Activated CD4-positive, alpha-beta T cell treated with anti-CD3 and anti-CD28 coated beads, Interleukin-2, amount 10 ng/mL, durations not matched to agents 7 days and 5 days (primary cell): ENCODE measurements at regions not wholly inside any gene's neighbourhood (a gene's known extent, or its start where the extent isn't known, plus 50 kb on each side); places are given as distances from the start of the nearest gene placed in this dataset.

Experiments used
- CTCF ChIA-PET: fragments of 350-600 bp; sonication (Branson Sonifier 250); formaldehyde crosslinking; loops from one replicate; lab custom pipeline; 2021; ENCODE audit warnings: antibody characterized with exemption; lab: Charles Lee
- POLR2A ChIA-PET: fragments of 350-600 bp; sonication (Branson Sonifier 250); formaldehyde crosslinking; loops from one replicate; lab custom pipeline; 2021; ENCODE audit warnings: antibody characterized with exemption; lab: Charles Lee
- DNase-seq: peaks from one replicate; pipeline ENCODE4 v3.0.0-alpha.2; 2020
- H3K27ac Mint-ChIP-seq: one replicate; pipeline ENCODE4 v1.8.0; 2021; ENCODE audit warnings: mild to moderate bottlenecking, moderate library complexity, mixed read lengths
- H3K27me3 Mint-ChIP-seq: one replicate; pipeline ENCODE4 v1.8.0; 2021; ENCODE audit warnings: mixed read lengths
- H3K36me3 Mint-ChIP-seq: one replicate; pipeline ENCODE4 v1.8.0; 2021; ENCODE audit warnings: low read depth, mixed read lengths
- H3K4me1 Mint-ChIP-seq: one replicate; pipeline ENCODE4 v1.8.0; 2021; ENCODE audit warnings: mixed read lengths
- H3K4me3 Mint-ChIP-seq: one replicate; pipeline ENCODE4 v1.8.0; 2021; ENCODE audit warnings: mild to moderate bottlenecking, moderate library complexity, mixed read lengths
- H3K9me3 Mint-ChIP-seq: one replicate; pipeline ENCODE4 v1.8.0; 2021; ENCODE audit warnings: mixed read lengths

DNA sequence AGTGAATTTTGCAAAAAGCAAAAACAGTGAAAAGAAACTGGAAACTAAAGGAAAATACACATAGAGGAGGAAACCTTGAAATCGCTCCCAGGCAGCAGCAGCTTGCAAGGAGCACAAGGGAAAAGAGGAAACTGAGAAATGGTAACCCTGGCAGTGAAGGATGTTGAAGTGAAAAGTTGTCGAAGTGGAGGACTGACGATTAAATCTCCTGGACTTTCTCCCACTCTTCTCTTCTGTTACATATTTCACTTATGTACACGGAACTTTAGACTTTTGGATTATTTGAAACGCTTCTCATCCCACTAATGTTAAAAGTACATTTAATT is 388.8 kb upstream of the USP15 start:
- peaks cover 2% of the 10 kb centered on the region for H3K9me3 Mint-ChIP-seq
- ChIA-PET CTCF (no interaction called here), POLR2A (no interaction called here)
- DNase-seq = no peak
- H3K27ac Mint-ChIP-seq = no peak overlapping the region
- H3K27me3 Mint-ChIP-seq = peaks cover 11% of the 10 kb centered on the region
- H3K4me1 Mint-ChIP-seq = peaks cover 2% of the 10 kb centered on the region
- H3K4me3 Mint-ChIP-seq = no peak overlapping the region
- no peaks in the 10 kb centered on the region for H3K36me3 Mint-ChIP-seq

GRCh38 chr12:61879229-61879628 is 381.0 kb upstream of the USP15 start:
- H3K27me3 Mint-ChIP-seq = peaks cover 11% of the 10 kb centered on the region

DNA sequence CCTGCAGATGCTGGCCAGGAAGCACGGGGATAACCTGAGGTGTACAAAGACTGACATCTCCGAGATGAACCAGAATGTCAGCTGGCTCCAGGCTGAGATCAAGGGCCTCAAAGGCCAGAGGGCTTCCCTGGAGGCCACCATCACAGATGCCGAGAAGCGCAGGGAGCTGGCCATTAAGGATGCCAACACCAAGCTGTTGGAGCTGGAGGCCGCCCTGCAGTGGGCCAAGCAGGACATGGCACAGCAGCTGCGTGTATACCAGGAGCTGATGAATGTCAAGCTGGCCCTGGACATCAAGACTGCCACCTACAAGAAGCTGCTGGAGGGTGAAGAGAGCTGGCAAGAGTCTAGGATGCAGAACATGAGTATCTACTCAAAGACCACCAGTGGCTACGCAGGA is 380.0 kb upstream of the USP15 start:
- H3K4me1 Mint-ChIP-seq = no peaks in the 10 kb centered on the region
- H3K27me3 Mint-ChIP-seq = peaks cover 4% of the 10 kb centered on the region
- H3K9me3 Mint-ChIP-seq = no peaks in the 10 kb centered on the region
- CTCF ChIA-PET = no interaction called here
- H3K4me3 Mint-ChIP-seq = no peak overlapping the region
- H3K27ac Mint-ChIP-seq = no peak overlapping the region
- no peak for DNase-seq
- H3K36me3 Mint-ChIP-seq = no peaks in the 10 kb centered on the region
- POLR2A ChIA-PET = no interaction called here

More at GRCh38 chr12:61879229-61879628, 381.0 kb upstream of the USP15 start:
- H3K36me3 Mint-ChIP-seq = no peaks in the 10 kb centered on the region
- H3K4me3 Mint-ChIP-seq = no peak overlapping the region
- H3K27ac Mint-ChIP-seq = no peak overlapping the region
- POLR2A ChIA-PET = no interaction called here
- no peaks in the 10 kb centered on the region for H3K9me3 Mint-ChIP-seq
- CTCF ChIA-PET = no interaction called here
- DNase-seq = no peak
- no peaks in the 10 kb centered on the region for H3K4me1 Mint-ChIP-seq

GRCh38 chr12:61891632-61892031 is 368.6 kb upstream of the USP15 start:
- ChIA-PET POLR2A (no interaction called here), CTCF (no interaction called here)
- no peak overlapping the region for H3K27ac Mint-ChIP-seq
- H3K4me3 Mint-ChIP-seq = no peak overlapping the region
- no peak for DNase-seq
- H3K27me3 Mint-ChIP-seq = no peaks in the 10 kb centered on the region
- no peaks in the 10 kb centered on the region for H3K9me3 Mint-ChIP-seq
- H3K4me1 Mint-ChIP-seq = no peaks in the 10 kb centered on the region
- no peaks in the 10 kb centered on the region for H3K36me3 Mint-ChIP-seq

GRCh38 chr12:61894168-61894567 is 366.0 kb upstream of the USP15 start:
- CTCF ChIA-PET = no interaction called here
- Mint-ChIP-seq H3K27ac (no peak overlapping the region), H3K9me3 (peaks cover 5% of the 10 kb centered on the region), H3K4me3 (no peak overlapping the region), H3K4me1 (no peaks in the 10 kb centered on the region), H3K36me3 (no peaks in the 10 kb centered on the region), H3K27me3 (no peaks in the 10 kb centered on the region)
- POLR2A ChIA-PET = no interaction called here
- no peak for DNase-seq

DNA sequence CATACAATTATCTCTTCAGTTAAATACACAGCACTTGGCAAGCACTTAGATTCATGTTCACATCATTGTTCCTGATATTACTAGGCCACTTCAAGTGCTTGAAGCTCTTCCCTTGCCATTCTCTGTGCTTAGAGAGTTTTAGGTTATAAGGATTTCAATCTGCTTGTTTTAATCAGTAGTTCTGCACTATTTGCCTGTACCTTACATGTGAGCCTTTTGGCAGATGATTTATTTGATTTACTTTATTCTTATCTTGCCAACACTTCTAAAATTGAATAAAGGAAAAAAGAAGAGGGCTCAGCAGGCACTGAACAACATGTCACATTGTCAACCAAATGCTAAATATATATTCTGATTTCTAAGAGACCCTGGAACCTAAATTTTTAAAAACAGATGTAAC is 363.8 kb upstream of the USP15 start:
- Mint-ChIP-seq H3K27ac (no peak overlapping the region), H3K9me3 (peaks cover 7% of the 10 kb centered on the region), H3K27me3 (no peaks in the 10 kb centered on the region), H3K4me3 (no peak overlapping the region), H3K4me1 (no peaks in the 10 kb centered on the region), H3K36me3 (no peaks in the 10 kb centered on the region)
- ChIA-PET POLR2A (no interaction called here), CTCF (no interaction called here)
- no peak for DNase-seq

DNA sequence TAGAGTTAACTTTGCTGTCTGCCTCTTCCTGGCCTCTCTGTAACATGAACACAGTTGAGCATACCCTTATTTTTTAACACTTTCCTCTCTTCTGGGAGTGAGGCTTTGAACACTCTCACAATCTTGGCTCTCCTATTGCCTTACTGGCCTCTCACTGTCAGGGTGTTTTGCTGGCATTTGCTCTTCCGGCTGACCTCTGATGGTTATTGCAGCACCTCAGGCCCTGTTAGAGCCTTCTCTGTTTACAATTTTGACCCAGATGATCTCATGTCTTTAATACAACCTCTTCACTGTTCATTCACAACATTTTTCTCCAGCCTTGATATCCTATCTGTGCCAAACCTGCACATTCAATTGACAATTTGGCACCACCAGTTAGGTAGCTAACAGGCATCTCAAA is 357.8 kb upstream of the USP15 start:
- no peaks in the 10 kb centered on the region for H3K36me3 Mint-ChIP-seq
- POLR2A ChIA-PET = no interaction called here
- H3K4me1 Mint-ChIP-seq = no peaks in the 10 kb centered on the region
- no peaks in the 10 kb centered on the region for H3K27me3 Mint-ChIP-seq
- DNase-seq = no peak
- no peak overlapping the region for H3K4me3 Mint-ChIP-seq
- CTCF ChIA-PET = interaction anchor here (0.6 kb wide), 1 partner anchor 353 kb away, joined by 4 read pairs; no protein-coding TSS in a partner anchor
- H3K9me3 Mint-ChIP-seq = peaks cover 7% of the 10 kb centered on the region
- H3K27ac Mint-ChIP-seq = no peak overlapping the region

- no peaks in the 10 kb centered on the region for H3K36me3 Mint-ChIP-seq
- H3K4me1 Mint-ChIP-seq = no peaks in the 10 kb centered on the region
- H3K4me3 Mint-ChIP-seq = no peak overlapping the region
- ChIA-PET CTCF (no interaction called here), POLR2A (no interaction called here)
- no peak overlapping the region for H3K27ac Mint-ChIP-seq
- H3K9me3 Mint-ChIP-seq = peaks cover 3% of the 10 kb centered on the region
- H3K27me3 Mint-ChIP-seq = no peaks in the 10 kb centered on the region
- DNase-seq = no peak
These were observed 349.1 kb upstream of the USP15 start for GRCh38 chr12:61911113-61911512.

- no peak overlapping the region for H3K4me3 Mint-ChIP-seq
- H3K27me3 Mint-ChIP-seq = no peaks in the 10 kb centered on the region
- H3K36me3 Mint-ChIP-seq = no peaks in the 10 kb centered on the region
- ChIA-PET POLR2A (no interaction called here), CTCF (no interaction called here)
- no peak overlapping the region for H3K27ac Mint-ChIP-seq
- H3K4me1 Mint-ChIP-seq = no peaks in the 10 kb centered on the region
- DNase-seq = no peak
- H3K9me3 Mint-ChIP-seq = peaks cover 3% of the 10 kb centered on the region
These were observed 344.8 kb upstream of the USP15 start for GRCh38 chr12:61915420-61915819.

DNA sequence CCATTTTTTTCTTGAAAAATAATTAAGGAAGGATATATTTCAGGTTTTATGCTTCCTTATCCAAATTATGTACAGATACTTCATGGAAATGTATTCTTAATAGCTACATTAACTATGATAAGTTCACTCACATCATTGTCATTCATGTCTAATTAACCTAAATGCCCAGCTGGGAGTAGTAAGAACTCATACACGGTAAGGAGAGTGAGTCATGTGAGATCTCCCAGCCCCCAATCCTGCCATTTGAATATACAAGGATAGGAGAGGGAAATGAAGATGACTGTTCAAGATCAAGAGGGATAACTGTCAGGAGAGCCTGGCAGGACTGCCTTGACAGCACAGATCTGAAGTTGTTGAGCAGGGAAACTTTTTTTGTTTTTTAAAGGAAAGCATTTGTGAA is 343.4 kb upstream of the USP15 start:
- Mint-ChIP-seq H3K36me3 (no peaks in the 10 kb centered on the region), H3K4me3 (no peak overlapping the region), H3K4me1 (no peaks in the 10 kb centered on the region), H3K27ac (no peak overlapping the region), H3K9me3 (peaks cover 6% of the 10 kb centered on the region), H3K27me3 (no peaks in the 10 kb centered on the region)
- ChIA-PET CTCF (no interaction called here), POLR2A (no interaction called here)
- no peak for DNase-seq

GRCh38 chr12:61919686-61920085 is 340.5 kb upstream of the USP15 start:
- no peak for DNase-seq
- Mint-ChIP-seq H3K27ac (no peak overlapping the region), H3K36me3 (no peaks in the 10 kb centered on the region), H3K4me1 (no peaks in the 10 kb centered on the region), H3K4me3 (no peak overlapping the region), H3K27me3 (no peaks in the 10 kb centered on the region), H3K9me3 (peaks cover 12% of the 10 kb centered on the region)
- ChIA-PET POLR2A (no interaction called here), CTCF (no interaction called here)

DNA sequence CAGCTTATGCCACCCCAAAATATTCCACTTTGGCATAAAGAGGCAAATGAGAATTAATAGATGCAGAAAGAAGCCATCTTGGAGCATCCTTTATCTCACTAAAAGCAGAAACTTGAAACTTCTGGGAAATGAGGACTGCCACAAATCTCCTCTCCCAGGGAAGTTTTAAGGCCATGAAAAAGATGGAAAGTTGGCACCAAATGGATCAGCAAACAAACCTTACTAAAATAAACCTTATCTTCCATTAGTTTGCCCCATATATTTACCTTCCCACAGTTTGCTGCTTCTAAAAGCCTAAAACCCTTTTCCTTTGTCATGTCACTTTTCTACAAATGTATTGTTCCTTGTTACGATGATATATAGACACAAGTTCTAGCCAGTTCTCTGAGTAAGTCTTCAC is 340.0 kb upstream of the USP15 start:
- POLR2A ChIA-PET = no interaction called here
- Mint-ChIP-seq H3K4me3 (no peak overlapping the region), H3K4me1 (no peaks in the 10 kb centered on the region), H3K27ac (no peak overlapping the region), H3K9me3 (peaks cover 14% of the 10 kb centered on the region), H3K36me3 (no peaks in the 10 kb centered on the region), H3K27me3 (no peaks in the 10 kb centered on the region)
- CTCF ChIA-PET = no interaction called here
- DNase-seq = no peak

DNA sequence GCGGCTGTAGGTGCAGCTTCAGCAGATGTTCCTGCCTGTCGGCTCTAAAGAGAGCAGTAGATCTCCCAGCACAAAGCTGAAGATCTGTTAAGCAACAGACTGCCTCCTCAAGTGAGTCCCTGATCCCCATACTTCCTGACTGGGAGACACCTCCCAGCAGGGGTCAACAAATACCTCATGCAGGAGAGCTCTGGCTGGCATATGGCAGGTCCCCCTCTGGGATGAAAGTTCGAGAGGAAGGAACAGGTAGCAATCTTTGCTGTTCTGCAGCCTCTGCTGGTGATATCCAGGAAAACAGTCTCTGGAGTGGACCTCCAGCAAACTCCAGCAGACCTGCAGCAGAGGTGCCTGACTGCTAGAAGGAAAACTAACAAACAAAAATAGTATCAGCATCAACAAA is 337.1 kb upstream of the USP15 start:
- no peak for DNase-seq
- H3K4me3 Mint-ChIP-seq = no peak overlapping the region
- H3K4me1 Mint-ChIP-seq = no peaks in the 10 kb centered on the region
- ChIA-PET CTCF (no interaction called here), POLR2A (no interaction called here)
- no peaks in the 10 kb centered on the region for H3K36me3 Mint-ChIP-seq
- no peaks in the 10 kb centered on the region for H3K27me3 Mint-ChIP-seq
- H3K9me3 Mint-ChIP-seq = peaks cover 22% of the 10 kb centered on the region
- H3K27ac Mint-ChIP-seq = no peak overlapping the region

GRCh38 chr12:61934564-61934963 is 325.6 kb upstream of the USP15 start:
- Mint-ChIP-seq H3K9me3 (peaks cover 5% of the 10 kb centered on the region), H3K27me3 (no peaks in the 10 kb centered on the region), H3K4me3 (no peak overlapping the region), H3K27ac (no peak overlapping the region), H3K36me3 (no peaks in the 10 kb centered on the region), H3K4me1 (no peaks in the 10 kb centered on the region)
- CTCF ChIA-PET = no interaction called here
- POLR2A ChIA-PET = no interaction called here
- no peak for DNase-seq
